Sigmoid colon (tissue), 6 donors: ENCODE measurements at regions not wholly inside any gene's neighbourhood (a gene's known extent, or its start where the extent isn't known, plus 50 kb on each side); places are given as distances from the start of the nearest gene placed in this dataset.

Experiments
- DNase-seq: peaks from one replicate; pipeline ENCODE4 v3.0.0-alpha.2; 2019
- H3K27ac ChIP-seq, 4 donors: fragments of 200-600 bp; sonication (generic); one replicate each; pipeline ENCODE4 v1.5.1; 2016 to 2019; ENCODE audit warnings: mild to moderate bottlenecking in 1 of 4
- H3K27me3 ChIP-seq, 3 donors: fragments of 200-600 bp; sonication (generic); one replicate each; pipeline ENCODE4 v1.5.1; 2019; ENCODE audit warnings: mild to moderate bottlenecking in 1 of 3
- H3K36me3 ChIP-seq, 4 donors: fragments of 200-600 bp; sonication (generic); one replicate each; pipeline ENCODE4 v1.5.1; 2016 to 2019
- H3K4me1 ChIP-seq, 4 donors: fragments of 200-600 bp; sonication (generic); one replicate each; pipeline ENCODE4 v1.5.1; 2017 to 2019
- H3K4me3 ChIP-seq, 4 donors: fragments of 200-600 bp; sonication (generic); one replicate each; pipeline ENCODE4 v1.5.1; 2017 to 2019; ENCODE audit warnings: mild to moderate bottlenecking in 2 of 4, moderate library complexity in 1 of 4
- H3K9me3 ChIP-seq, 4 donors: fragments of 200-600 bp in 3 of 4; sonication (generic) in 3 of 4; one replicate each; pipeline versions ENCODE4 v1.5.1 to v1.6.1; 2013 to 2019
- EP300 ChIP-seq, 4 donors: sonication (generic); formaldehyde crosslinking; IDR thresholded peaks; one replicate each; pipeline ENCODE4 v1.6.1; 2017; ENCODE audit warnings: antibody characterized with exemption in 4 of 4
- POLR2A ChIP-seq, 2 donors: fragments of 450-650 bp; IDR thresholded peaks; one replicate each; pipeline ENCODE4 v1.6.1; 2016; ENCODE audit warnings: antibody characterized with exemption in 2 of 2, mild to moderate bottlenecking in 2 of 2, moderate library complexity in 2 of 2
- POLR2AphosphoS5 ChIP-seq, 4 donors: sonication (generic); formaldehyde crosslinking; IDR thresholded peaks; one replicate each; pipeline ENCODE4 v1.6.1; 2017; ENCODE audit warnings: antibody characterized with exemption in 4 of 4
- WGBS, 2 donors: extraction: QIAGEN DNeasy Blood & Tissue Kit; methylation state at CpG; one replicate each; pipeline ENCODE4 v1.1.7; 2013; 5-methylcytosine and 5-hydroxymethylcytosine counted together
- intact Hi-C: fragments of 100-400 bp; cut with DNase I; formaldehyde crosslinking; loops from one replicate; pipeline ENCODE4 v1.15.1; 2023
- TF ChIP-seq, protein P1 (sequence below), 4 experiments: fragments of 450-650 bp in 3 of 4; fragments of 200-600 bp in 1 of 4; IDR thresholded peaks; one replicate each; pipeline ENCODE4 v1.5.1; 2016 to 2019; ENCODE audit warnings: antibody characterized with exemption in 4 of 4, mild to moderate bottlenecking in 3 of 4, moderate library complexity in 2 of 4
- donor health status: healthy with polysubstance abuse.
- donor health status: healthy.

DNA sequence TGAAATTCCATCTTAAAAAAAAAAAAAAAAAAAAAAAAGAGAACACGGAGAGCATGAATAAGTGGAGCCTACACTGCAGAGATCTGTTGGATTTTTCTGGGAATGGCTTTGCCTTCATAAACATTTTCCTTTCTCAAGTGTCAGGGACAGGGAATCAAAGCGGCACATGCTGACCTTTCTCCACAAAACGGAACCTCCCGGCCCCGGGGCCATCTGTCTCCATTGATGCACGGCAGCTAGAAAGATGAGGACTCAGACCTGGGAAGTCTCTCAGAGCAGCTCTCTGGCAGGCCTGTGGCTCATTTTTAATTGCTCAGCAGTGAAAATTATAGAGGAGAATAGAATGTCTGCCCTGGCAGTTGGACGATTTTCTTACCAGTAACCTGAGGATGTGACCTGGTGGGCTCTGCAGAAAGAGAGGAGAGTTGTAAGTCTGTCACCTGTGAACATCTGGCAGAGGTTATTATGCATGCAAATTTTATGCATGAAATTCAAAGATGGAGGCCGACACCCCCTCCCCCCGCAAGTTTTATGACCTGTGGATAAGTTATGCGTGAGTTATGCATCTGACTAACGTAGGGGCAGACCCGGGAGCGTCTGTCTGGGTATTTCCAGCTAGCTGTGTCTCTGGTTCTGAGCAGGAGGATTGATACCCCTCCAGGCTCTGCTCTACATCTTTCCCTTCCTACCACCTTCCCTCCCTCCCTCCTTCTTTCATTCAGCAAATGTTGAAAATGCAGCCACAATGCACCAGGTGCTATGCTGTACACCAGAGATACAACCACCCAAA is 352.5 kb downstream of the CDH26 start:
- H3K4me3 ChIP-seq, result no peak overlapping the region
- intact Hi-C loops, result no loop called here
- no peaks in the 10 kb centered on the region for H3K27me3 ChIP-seq
- 82 to 85% methylated on average over 13 of the region's 13 CpGs for WGBS, 2 donors
- TF ChIP-seq, protein P1, sequence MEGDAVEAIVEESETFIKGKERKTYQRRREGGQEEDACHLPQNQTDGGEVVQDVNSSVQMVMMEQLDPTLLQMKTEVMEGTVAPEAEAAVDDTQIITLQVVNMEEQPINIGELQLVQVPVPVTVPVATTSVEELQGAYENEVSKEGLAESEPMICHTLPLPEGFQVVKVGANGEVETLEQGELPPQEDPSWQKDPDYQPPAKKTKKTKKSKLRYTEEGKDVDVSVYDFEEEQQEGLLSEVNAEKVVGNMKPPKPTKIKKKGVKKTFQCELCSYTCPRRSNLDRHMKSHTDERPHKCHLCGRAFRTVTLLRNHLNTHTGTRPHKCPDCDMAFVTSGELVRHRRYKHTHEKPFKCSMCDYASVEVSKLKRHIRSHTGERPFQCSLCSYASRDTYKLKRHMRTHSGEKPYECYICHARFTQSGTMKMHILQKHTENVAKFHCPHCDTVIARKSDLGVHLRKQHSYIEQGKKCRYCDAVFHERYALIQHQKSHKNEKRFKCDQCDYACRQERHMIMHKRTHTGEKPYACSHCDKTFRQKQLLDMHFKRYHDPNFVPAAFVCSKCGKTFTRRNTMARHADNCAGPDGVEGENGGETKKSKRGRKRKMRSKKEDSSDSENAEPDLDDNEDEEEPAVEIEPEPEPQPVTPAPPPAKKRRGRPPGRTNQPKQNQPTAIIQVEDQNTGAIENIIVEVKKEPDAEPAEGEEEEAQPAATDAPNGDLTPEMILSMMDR (IDR thresholded peaks at IDR 0.05), result no peak
- TF ChIP-seq POLR2AphosphoS5 (IDR thresholded peaks at IDR 0.05) (no peak), POLR2A (IDR thresholded peaks at IDR 0.05) (no peak), EP300 (IDR thresholded peaks at IDR 0.05) (no peak)
- H3K4me1 ChIP-seq, result no peaks in the 10 kb centered on the region
- DNase-seq, result no peak
- no peak overlapping the region for H3K27ac ChIP-seq
- no peaks in the 10 kb centered on the region for H3K36me3 ChIP-seq
- H3K9me3 ChIP-seq, result no peaks in the 10 kb centered on the region

DNA sequence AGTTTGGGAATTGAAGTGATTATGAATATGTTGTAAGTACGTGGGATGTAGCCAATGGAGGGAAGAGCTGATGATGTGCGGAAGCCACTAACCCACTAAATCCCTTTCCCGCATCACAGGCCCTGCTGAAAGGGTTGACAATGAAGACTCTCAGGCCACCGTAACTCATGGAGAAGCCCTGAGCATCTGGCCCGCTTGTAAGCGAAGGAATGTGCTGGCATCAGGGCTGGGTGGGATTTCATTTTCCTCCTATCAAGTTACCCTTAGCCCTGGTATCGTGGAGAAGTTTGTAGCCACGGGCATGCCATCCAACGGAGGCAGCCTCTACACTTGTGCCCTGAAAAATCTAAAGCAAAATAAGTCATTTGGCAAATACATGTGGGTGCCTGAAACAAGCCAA is 355.0 kb downstream of the CDH26 start:
- H3K36me3 ChIP-seq, result no peaks in the 10 kb centered on the region
- H3K27ac ChIP-seq, result no peak overlapping the region
- intact Hi-C loops, result no loop called here

DNA sequence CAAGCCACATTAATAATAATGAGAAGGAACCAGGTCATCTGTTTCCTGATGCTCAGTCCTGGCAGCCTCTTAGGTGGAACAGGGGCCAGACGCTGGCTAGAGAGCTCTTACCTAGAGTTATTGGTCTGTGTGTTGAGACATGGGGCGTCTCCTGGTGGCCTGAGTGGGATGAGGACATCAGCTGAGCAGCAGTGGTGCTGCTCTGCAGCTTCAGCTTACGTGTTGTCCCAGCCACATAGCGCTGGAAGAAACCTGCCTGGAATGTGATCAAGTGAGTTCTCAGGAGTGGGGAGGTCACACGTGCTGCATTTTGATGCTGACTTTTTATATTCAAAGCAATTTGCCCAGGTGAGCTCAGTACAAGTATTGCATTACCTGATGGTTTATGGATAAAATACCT is 355.4 kb downstream of the CDH26 start:
- no peak overlapping the region for H3K27ac ChIP-seq
- H3K9me3 ChIP-seq, result no peaks in the 10 kb centered on the region
- H3K4me1 ChIP-seq, result no peaks in the 10 kb centered on the region
- intact Hi-C loops, result no loop called here
- WGBS, 2 donors, result 64 to 75% methylated on average over 5 of the region's 5 CpGs
- H3K36me3 ChIP-seq, result no peaks in the 10 kb centered on the region
- no peak overlapping the region for H3K4me3 ChIP-seq
- TF ChIP-seq EP300 (IDR thresholded peaks at IDR 0.05), result no peak
- no peaks in the 10 kb centered on the region for H3K27me3 ChIP-seq
- no peak for DNase-seq

More for the DNA sequence above, 355.0 kb downstream of the CDH26 start:
- WGBS, 2 donors, result 72 to 93% methylated on average over 9 of the region's 9 CpGs
- H3K9me3 ChIP-seq, result no peaks in the 10 kb centered on the region
- TF ChIP-seq POLR2A (IDR thresholded peaks at IDR 0.05) (no peak), EP300 (IDR thresholded peaks at IDR 0.05) (no peak), POLR2AphosphoS5 (IDR thresholded peaks at IDR 0.05) (no peak)
- TF ChIP-seq, protein P1 (IDR thresholded peaks at IDR 0.05), result no peak
- no peaks in the 10 kb centered on the region for H3K4me1 ChIP-seq
- no peaks in the 10 kb centered on the region for H3K27me3 ChIP-seq
- no peak overlapping the region for H3K4me3 ChIP-seq
- no peak for DNase-seq

DNA sequence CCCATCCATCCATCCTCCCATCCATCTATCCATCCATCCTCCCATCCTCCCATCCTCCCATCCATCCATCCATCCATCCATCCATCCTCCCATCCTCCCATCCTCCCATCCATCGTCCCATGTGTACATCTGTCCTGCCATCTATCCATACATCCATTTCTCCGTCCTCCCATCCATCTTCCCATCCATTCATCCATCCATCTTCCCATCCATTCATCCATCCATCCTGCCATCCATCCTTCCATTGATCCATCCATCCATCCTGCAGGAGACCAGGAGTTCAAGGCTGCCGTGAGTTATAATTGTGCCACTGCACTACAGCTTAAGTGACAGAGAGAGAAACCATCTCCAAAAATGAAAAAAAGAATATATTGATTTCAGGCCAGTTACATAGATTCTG is 356.5 kb downstream of the CDH26 start:
- 89 to 93% methylated on average over 3 of the region's 3 CpGs for WGBS, 2 donors
- intact Hi-C loops, result no loop called here
- no peaks in the 10 kb centered on the region for H3K27me3 ChIP-seq
- no peak for DNase-seq
- no peaks in the 10 kb centered on the region for H3K36me3 ChIP-seq
- H3K4me1 ChIP-seq, result no peaks in the 10 kb centered on the region
- H3K4me3 ChIP-seq, result no peak overlapping the region
- no peaks in the 10 kb centered on the region for H3K9me3 ChIP-seq
- no peak overlapping the region for H3K27ac ChIP-seq
- no peak for TF ChIP-seq EP300 (IDR thresholded peaks at IDR 0.05)
- TF ChIP-seq POLR2AphosphoS5 (IDR thresholded peaks at IDR 0.05), result no peak
- no peak for TF ChIP-seq POLR2A (IDR thresholded peaks at IDR 0.05)
- TF ChIP-seq, protein P1 (IDR thresholded peaks at IDR 0.05), result no peak

DNA sequence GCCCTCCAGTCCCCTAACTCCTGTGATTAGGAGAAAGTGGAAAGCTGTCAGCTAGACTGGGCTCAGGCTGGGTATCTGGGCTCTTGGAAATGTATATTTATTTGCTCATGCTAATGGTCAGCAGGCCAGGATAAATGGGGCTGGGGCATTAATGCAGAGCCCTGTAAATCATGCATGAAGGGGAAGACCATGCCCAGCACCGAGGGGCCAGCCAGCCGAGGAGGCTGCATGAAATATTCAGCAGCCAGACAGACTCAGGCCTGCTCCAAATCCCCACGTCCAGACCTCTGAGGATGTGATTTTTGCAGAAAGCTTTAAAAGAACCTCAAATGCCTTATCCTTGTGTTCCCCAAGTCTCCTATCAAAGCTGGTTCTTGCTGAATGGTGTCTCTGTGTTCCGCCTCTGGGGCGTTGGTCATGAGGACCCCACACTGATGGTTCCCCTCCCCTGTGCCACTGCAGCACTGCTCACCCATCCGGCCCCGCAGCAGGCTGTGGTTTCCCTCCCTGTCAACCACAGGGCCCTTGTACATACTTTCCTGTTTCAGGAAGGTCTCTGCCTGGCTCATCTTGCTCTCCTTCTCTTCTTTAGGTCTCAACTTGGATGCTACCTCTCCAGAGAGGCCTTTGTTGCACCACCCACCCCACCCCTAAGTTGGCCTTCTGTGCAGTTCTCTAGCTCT is 358.4 kb downstream of the CDH26 start:
- Histone ChIP-seq H3K27ac (no peak overlapping the region), H3K9me3 (no peaks in the 10 kb centered on the region), H3K4me3 (no peak overlapping the region), H3K4me1 (no peaks in the 10 kb centered on the region), H3K36me3 (no peaks in the 10 kb centered on the region), H3K27me3 (no peaks in the 10 kb centered on the region)
- WGBS, 2 donors, result 75 to 77% methylated on average over 7 of the region's 7 CpGs
- TF ChIP-seq, protein P1 (IDR thresholded peaks at IDR 0.05), result no peak
- TF ChIP-seq EP300 (IDR thresholded peaks at IDR 0.05), result no peak
- no peak for TF ChIP-seq POLR2AphosphoS5 (IDR thresholded peaks at IDR 0.05)
- TF ChIP-seq POLR2A (IDR thresholded peaks at IDR 0.05), result no peak
- DNase-seq, result no peak
- intact Hi-C loops, result no loop called here
